Hepatocyte (in vitro differentiated cells): ENCODE measurements at regions not wholly inside any gene's neighbourhood (a gene's known extent, or its start where the extent isn't known, plus 50 kb on each side); places are given as distances from the start of the nearest gene placed in this dataset.

Experiments
- DNase-seq: peaks from one replicate; pipeline ENCODE4 v3.0.0-alpha.2; 2016; ENCODE audit warnings: low spot score
- H2AFZ ChIP-seq: fragments of 200-600 bp; sonication (generic); 2 replicates; pipeline ENCODE4 v1.6.0; 2016; ENCODE audit warnings: antibody characterized with exemption, mild to moderate bottlenecking
- H3K27ac ChIP-seq: fragments of 200-600 bp; sonication (generic); 2 replicates; pipeline ENCODE4 v1.5.1; 2016; ENCODE audit warnings: mild to moderate bottlenecking
- H3K27me3 ChIP-seq: fragments of 200-600 bp; sonication (generic); 2 replicates; pipeline ENCODE4 v1.6.1; 2016
- H3K36me3 ChIP-seq: fragments of 200-600 bp; sonication (generic); replicated peaks from 2 replicates; pipeline ENCODE4 v1.5.1; 2016; ENCODE audit warnings: low read depth; ENCODE audit not compliant: insufficient read depth
- H3K4me1 ChIP-seq: fragments of 200-600 bp; sonication (generic); 2 replicates; pipeline ENCODE4 v1.5.1; 2016; ENCODE audit warnings: mild to moderate bottlenecking, moderate library complexity; ENCODE audit not compliant: insufficient read depth
- H3K4me2 ChIP-seq: fragments of 200-600 bp; sonication (generic); 2 replicates; pipeline ENCODE4 v1.6.0; 2016
- H3K4me3 ChIP-seq: fragments of 200-600 bp; sonication (generic); 2 replicates; pipeline ENCODE4 v1.5.1; 2016; ENCODE audit warnings: mild to moderate bottlenecking
- H3K79me2 ChIP-seq: fragments of 200-600 bp; sonication (generic); 2 replicates; pipeline ENCODE4 v1.6.0; 2017; ENCODE audit warnings: mild to moderate bottlenecking
- H3K9me2 ChIP-seq: fragments of 200-600 bp; sonication (generic); replicated peaks from 2 replicates; pipeline ENCODE4 v1.6.0; 2017; ENCODE audit warnings: mild to moderate bottlenecking; ENCODE audit not compliant: insufficient read depth
- H3K9me3 ChIP-seq: fragments of 200-600 bp; sonication (generic); 2 replicates; pipeline ENCODE4 v1.5.1; 2016; ENCODE audit warnings: low read depth, mild to moderate bottlenecking
- H4K20me1 ChIP-seq: fragments of 200-600 bp; sonication (generic); 2 replicates; pipeline ENCODE4 v1.6.0; 2016; ENCODE audit warnings: mild to moderate bottlenecking; ENCODE audit not compliant: insufficient read depth, poor library complexity, severe bottlenecking
- EZH2 ChIP-seq: fragments of 200-600 bp; sonication (generic); IDR thresholded peaks from 2 replicates; pipeline ENCODE4 v1.6.1; 2016; ENCODE audit warnings: antibody characterized with exemption, mild to moderate bottlenecking, borderline replicate concordance
- EZH2phosphoT487 ChIP-seq: fragments of 200-600 bp; sonication (generic); IDR thresholded peaks from one replicate; pipeline ENCODE4 v1.6.1; 2018; ENCODE audit warnings: antibody characterized with exemption, mild to moderate bottlenecking, low read depth, moderate library complexity; ENCODE audit not compliant: unreplicated experiment, severe bottlenecking
- WGBS: methylation state at CpG from one replicate; pipeline ENCODE4 v1.1.6; 2016; ENCODE audit warnings: low lambda C conversion rate; ENCODE audit errors: missing lambda C conversion rate; 5-methylcytosine and 5-hydroxymethylcytosine counted together
- TF ChIP-seq, protein P1 (sequence below): fragments of 200-600 bp; sonication (generic); IDR thresholded peaks from 2 replicates; pipeline ENCODE4 v1.5.1; 2016; ENCODE audit warnings: antibody characterized with exemption, mild to moderate bottlenecking; ENCODE audit not compliant: poor library complexity

DNA sequence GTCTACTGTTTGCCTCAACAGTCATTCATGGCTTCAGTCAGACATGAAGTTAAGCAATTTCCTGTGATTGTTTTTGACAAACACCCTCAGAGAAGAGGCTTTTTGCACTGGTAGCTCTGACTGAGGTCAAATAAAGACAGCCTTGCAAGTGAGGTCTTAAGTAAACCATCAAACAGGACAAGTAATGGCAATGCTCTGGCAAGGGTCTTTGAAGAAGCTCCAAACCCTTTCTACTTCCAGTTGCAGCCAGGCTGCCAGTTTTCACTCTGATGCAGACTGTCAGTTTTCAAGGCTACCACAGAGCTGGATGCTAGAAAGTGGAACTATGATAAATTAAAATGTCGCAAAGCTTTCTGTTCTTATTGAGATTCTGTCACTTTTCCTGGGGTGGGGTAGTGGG is 421.5 kb upstream of the PTGER4 start:
- no peaks in the 10 kb centered on the region for H3K36me3 ChIP-seq
- TF ChIP-seq, protein P1, sequence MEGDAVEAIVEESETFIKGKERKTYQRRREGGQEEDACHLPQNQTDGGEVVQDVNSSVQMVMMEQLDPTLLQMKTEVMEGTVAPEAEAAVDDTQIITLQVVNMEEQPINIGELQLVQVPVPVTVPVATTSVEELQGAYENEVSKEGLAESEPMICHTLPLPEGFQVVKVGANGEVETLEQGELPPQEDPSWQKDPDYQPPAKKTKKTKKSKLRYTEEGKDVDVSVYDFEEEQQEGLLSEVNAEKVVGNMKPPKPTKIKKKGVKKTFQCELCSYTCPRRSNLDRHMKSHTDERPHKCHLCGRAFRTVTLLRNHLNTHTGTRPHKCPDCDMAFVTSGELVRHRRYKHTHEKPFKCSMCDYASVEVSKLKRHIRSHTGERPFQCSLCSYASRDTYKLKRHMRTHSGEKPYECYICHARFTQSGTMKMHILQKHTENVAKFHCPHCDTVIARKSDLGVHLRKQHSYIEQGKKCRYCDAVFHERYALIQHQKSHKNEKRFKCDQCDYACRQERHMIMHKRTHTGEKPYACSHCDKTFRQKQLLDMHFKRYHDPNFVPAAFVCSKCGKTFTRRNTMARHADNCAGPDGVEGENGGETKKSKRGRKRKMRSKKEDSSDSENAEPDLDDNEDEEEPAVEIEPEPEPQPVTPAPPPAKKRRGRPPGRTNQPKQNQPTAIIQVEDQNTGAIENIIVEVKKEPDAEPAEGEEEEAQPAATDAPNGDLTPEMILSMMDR: no peak
- TF ChIP-seq EZH2 (no peak), EZH2phosphoT487 (no peak)
- no peaks in the 10 kb centered on the region for H3K27me3 ChIP-seq
- WGBS: 100% methylated on average over 1 of the region's 1 CpG
- H4K20me1 ChIP-seq: no peaks in the 10 kb centered on the region
- no peak overlapping the region for H3K27ac ChIP-seq
- H3K4me3 ChIP-seq: no peak overlapping the region
- H3K4me2 ChIP-seq: no peak overlapping the region
- no peaks in the 10 kb centered on the region for H3K79me2 ChIP-seq
- H2AFZ ChIP-seq: no peak overlapping the region
- DNase-seq: no peak
- no peaks in the 10 kb centered on the region for H3K4me1 ChIP-seq
- H3K9me3 ChIP-seq: no peaks in the 10 kb centered on the region
- H3K9me2 ChIP-seq: no peaks in the 10 kb centered on the region

DNA sequence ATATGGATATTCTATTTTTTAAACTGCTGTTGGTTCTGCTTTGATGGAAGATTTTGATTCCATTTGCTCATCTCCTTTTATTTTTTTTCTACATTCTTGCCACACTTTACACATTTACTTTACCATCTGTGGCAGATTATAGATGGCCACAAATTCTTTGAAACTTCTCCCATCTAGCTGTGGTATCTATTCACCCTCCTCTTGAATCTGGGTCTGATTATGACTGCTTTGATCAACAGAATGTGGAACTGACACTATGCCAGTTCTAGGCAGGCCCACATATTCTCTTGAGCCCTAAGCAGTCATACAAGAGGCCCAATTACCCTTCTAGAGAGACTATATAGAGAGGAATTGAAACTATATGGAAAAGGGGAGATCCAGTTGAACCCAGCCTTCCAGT is 439.0 kb upstream of the PTGER4 start:
- no peaks in the 10 kb centered on the region for H3K9me3 ChIP-seq
- no peaks in the 10 kb centered on the region for H3K27me3 ChIP-seq
- no peaks in the 10 kb centered on the region for H3K79me2 ChIP-seq
- no peaks in the 10 kb centered on the region for H3K36me3 ChIP-seq
- no peaks in the 10 kb centered on the region for H3K4me1 ChIP-seq
- no peak overlapping the region for H2AFZ ChIP-seq
- H3K4me2 ChIP-seq: no peak overlapping the region
- H3K27ac ChIP-seq: no peak overlapping the region
- TF ChIP-seq EZH2phosphoT487 (no peak), EZH2 (no peak)
- TF ChIP-seq, protein P1: no peak
- H3K9me2 ChIP-seq: no peaks in the 10 kb centered on the region
- H3K4me3 ChIP-seq: no peak overlapping the region
- no peak for DNase-seq
- no peaks in the 10 kb centered on the region for H4K20me1 ChIP-seq

DNA sequence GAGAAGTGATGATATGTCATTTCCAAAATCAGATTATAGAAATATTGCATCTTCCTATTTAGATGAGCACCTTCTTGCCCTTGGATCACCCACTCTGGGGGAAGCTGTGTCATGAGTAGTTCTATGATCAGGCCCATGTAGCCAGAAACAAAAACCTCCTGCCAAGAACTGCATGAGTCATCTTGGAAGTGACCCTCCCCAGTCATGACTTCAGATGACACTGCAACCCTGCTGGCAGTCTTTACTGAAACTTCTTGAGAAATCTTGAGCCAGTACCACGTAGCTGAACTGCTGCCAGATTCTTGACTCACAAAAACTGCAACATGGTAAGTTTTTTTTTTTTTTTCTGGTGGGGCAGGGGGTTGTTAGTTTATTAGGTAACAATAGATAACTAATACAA is 439.6 kb upstream of the PTGER4 start:
- Histone ChIP-seq H3K9me3 (no peaks in the 10 kb centered on the region), H4K20me1 (no peaks in the 10 kb centered on the region), H2AFZ (no peak overlapping the region), H3K4me2 (no peak overlapping the region), H3K36me3 (no peaks in the 10 kb centered on the region), H3K9me2 (no peaks in the 10 kb centered on the region), H3K4me1 (no peaks in the 10 kb centered on the region), H3K27ac (no peak overlapping the region), H3K4me3 (no peak overlapping the region), H3K79me2 (no peaks in the 10 kb centered on the region), H3K27me3 (no peaks in the 10 kb centered on the region)
- TF ChIP-seq, protein P1: no peak
- TF ChIP-seq EZH2phosphoT487: no peak
- TF ChIP-seq EZH2: no peak
- no peak for DNase-seq
- 66% methylated on average over 1 of the region's 1 CpG for WGBS

DNA sequence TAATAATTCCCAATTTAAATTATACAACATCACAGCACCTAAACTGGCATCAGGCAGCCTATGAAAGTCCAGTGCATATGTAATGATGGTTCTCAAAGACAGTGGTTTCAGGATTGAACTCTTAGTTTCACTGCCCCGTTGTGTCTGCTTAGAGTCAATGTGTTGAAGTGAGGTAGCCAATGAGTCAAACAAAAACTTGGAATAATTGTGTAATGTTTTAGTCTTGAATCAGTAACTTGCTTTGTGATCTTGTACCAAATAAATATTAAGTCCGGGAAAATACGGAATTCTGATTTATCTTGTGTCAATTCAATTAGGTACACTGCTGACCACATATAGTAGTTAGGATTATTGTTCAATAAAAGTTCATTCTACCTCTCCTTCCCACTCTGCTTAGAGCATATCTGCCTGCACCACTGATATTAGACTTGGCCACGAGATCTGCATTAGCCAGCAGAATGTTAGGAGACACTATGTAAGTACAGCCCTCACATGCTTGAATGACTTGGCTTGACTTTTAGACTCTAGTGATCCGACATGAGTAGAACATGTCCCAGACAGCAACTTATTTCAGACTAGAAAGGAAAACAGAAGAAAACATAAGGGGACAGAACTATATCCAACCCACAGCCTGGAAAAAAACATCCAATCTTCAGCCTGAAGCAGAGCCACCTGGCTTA is 441.5 kb upstream of the PTGER4 start:
- 93% methylated on average over 5 of the region's 5 CpGs for WGBS
- no peaks in the 10 kb centered on the region for H3K9me2 ChIP-seq
- DNase-seq: no peak

More for the DNA sequence above, 441.5 kb upstream of the PTGER4 start:
- no peaks in the 10 kb centered on the region for H3K36me3 ChIP-seq
- H3K27ac ChIP-seq: no peak overlapping the region
- H3K27me3 ChIP-seq: no peaks in the 10 kb centered on the region
- H3K4me3 ChIP-seq: no peak overlapping the region
- TF ChIP-seq EZH2 (no peak), EZH2phosphoT487 (no peak)
- TF ChIP-seq, protein P1: no peak
- no peaks in the 10 kb centered on the region for H3K4me1 ChIP-seq
- H4K20me1 ChIP-seq: no peaks in the 10 kb centered on the region
- H2AFZ ChIP-seq: no peak overlapping the region
- H3K4me2 ChIP-seq: no peak overlapping the region
- no peaks in the 10 kb centered on the region for H3K9me3 ChIP-seq
- no peaks in the 10 kb centered on the region for H3K79me2 ChIP-seq
